Mononuclear cell (primary cell): ENCODE measurements at regions not wholly inside any gene's neighbourhood (a gene's known extent, or its start where the extent isn't known, plus 50 kb on each side); places are given as distances from the start of the nearest gene placed in this dataset.
"Not testable (repeated sequence)": the region's sequence is repeated elsewhere in the genome, so short reads cannot be mapped to it uniquely, and the experiment has no call there.

Source experiments
- H3K27me3 ChIP-seq: 2 replicates; pipeline ENCODE4 v1.6.0; 2011; ENCODE audit warnings: low read length, control low read depth; ENCODE audit not compliant: insufficient read depth
- H3K4me1 ChIP-seq: 2 replicates; pipeline ENCODE4 v1.5.1; 2011; ENCODE audit warnings: mild to moderate bottlenecking, low read length, control low read depth; ENCODE audit not compliant: insufficient read depth
- H3K4me3 ChIP-seq: 2 replicates; pipeline ENCODE4 v1.5.1; 2011; ENCODE audit warnings: mild to moderate bottlenecking, low read length, moderate library complexity
- H3K9me3 ChIP-seq: 2 replicates; pipeline ENCODE4 v1.5.1; 2011; ENCODE audit warnings: low read depth, mild to moderate bottlenecking, control low read depth, low read length

- Histone ChIP-seq H3K4me1 (no peaks in the 10 kb centered on the region), H3K9me3 (no peaks in the 10 kb centered on the region), H3K27me3 (peaks cover 2% of the 10 kb centered on the region), H3K4me3 (no peak overlapping the region)
Measured at GRCh38 chr21:15932726-15933125, 202.9 kb downstream of the USP25 start.

- H3K4me1 ChIP-seq: no peaks in the 10 kb centered on the region
- no peaks in the 10 kb centered on the region for H3K27me3 ChIP-seq
- no peak overlapping the region for H3K4me3 ChIP-seq
- no peaks in the 10 kb centered on the region for H3K9me3 ChIP-seq
Measured at GRCh38 chr21:15935530-15935929, 205.7 kb downstream of the USP25 start.

GRCh38 chr21:15943009-15943666, 213.4 kb downstream of the USP25 start:
- Histone ChIP-seq H3K4me3 (no peak overlapping the region), H3K27me3 (no peaks in the 10 kb centered on the region), H3K4me1 (no peaks in the 10 kb centered on the region), H3K9me3 (no peaks in the 10 kb centered on the region)

GRCh38 chr21:15947677-15948076, 217.9 kb downstream of the USP25 start:
- Histone ChIP-seq H3K4me1 (no peaks in the 10 kb centered on the region), H3K27me3 (no peaks in the 10 kb centered on the region), H3K9me3 (peaks cover under 1% of the 10 kb centered on the region), H3K4me3 (no peak overlapping the region)

- no peak overlapping the region for H3K4me3 ChIP-seq
- peaks cover 21% of the 10 kb centered on the region for H3K9me3 ChIP-seq
- no peaks in the 10 kb centered on the region for H3K27me3 ChIP-seq
- H3K4me1 ChIP-seq: no peaks in the 10 kb centered on the region
Measured at GRCh38 chr21:15953551-15954116, 223.9 kb downstream of the USP25 start.

- H3K27me3 ChIP-seq: no peaks in the 10 kb centered on the region
- H3K4me3 ChIP-seq: no peak overlapping the region
- H3K9me3 ChIP-seq: no peaks in the 10 kb centered on the region
- no peaks in the 10 kb centered on the region for H3K4me1 ChIP-seq
Measured at GRCh38 chr21:15964236-15964855, 234.6 kb downstream of the USP25 start.

- no peak overlapping the region for H3K4me3 ChIP-seq
- no peaks in the 10 kb centered on the region for H3K9me3 ChIP-seq
- no peaks in the 10 kb centered on the region for H3K4me1 ChIP-seq
- no peaks in the 10 kb centered on the region for H3K27me3 ChIP-seq
Measured at GRCh38 chr21:15966231-15966630, 236.4 kb downstream of the USP25 start.

- Histone ChIP-seq H3K27me3 (no peaks in the 10 kb centered on the region), H3K4me3 (no peak overlapping the region), H3K4me1 (no peaks in the 10 kb centered on the region), H3K9me3 (no peaks in the 10 kb centered on the region)
Measured at GRCh38 chr21:15966651-15967050, 236.9 kb downstream of the USP25 start.

GRCh38 chr21:15967661-15968060, 237.9 kb downstream of the USP25 start:
- no peaks in the 10 kb centered on the region for H3K9me3 ChIP-seq
- H3K4me3 ChIP-seq: no peak overlapping the region
- H3K27me3 ChIP-seq: no peaks in the 10 kb centered on the region
- no peaks in the 10 kb centered on the region for H3K4me1 ChIP-seq

- Histone ChIP-seq H3K9me3 (no peaks in the 10 kb centered on the region), H3K4me1 (no peaks in the 10 kb centered on the region), H3K4me3 (no peak overlapping the region), H3K27me3 (no peaks in the 10 kb centered on the region)
Measured at GRCh38 chr21:15968776-15969310, 239.1 kb downstream of the USP25 start.

GRCh38 chr21:15976807-15977206, 247.0 kb downstream of the USP25 start:
- no peaks in the 10 kb centered on the region for H3K4me1 ChIP-seq
- H3K4me3 ChIP-seq: no peak overlapping the region
- H3K27me3 ChIP-seq: no peaks in the 10 kb centered on the region
- H3K9me3 ChIP-seq: no peaks in the 10 kb centered on the region

GRCh38 chr21:15978215-15978738, 248.5 kb downstream of the USP25 start:
- Histone ChIP-seq H3K4me3 (no peak overlapping the region), H3K9me3 (no peaks in the 10 kb centered on the region), H3K4me1 (no peaks in the 10 kb centered on the region), H3K27me3 (no peaks in the 10 kb centered on the region)

- not testable (repeated sequence) for H3K9me3 ChIP-seq, H3K4me3 ChIP-seq, H3K27me3 ChIP-seq, H3K4me1 ChIP-seq
Measured at GRCh38 chr21:15979493-15979892, 249.7 kb downstream of the USP25 start.

GRCh38 chr21:15986277-15986676, 256.5 kb downstream of the USP25 start:
- H3K4me3 ChIP-seq: no peak overlapping the region
- no peaks in the 10 kb centered on the region for H3K9me3 ChIP-seq
- no peaks in the 10 kb centered on the region for H3K4me1 ChIP-seq
- H3K27me3 ChIP-seq: no peaks in the 10 kb centered on the region

GRCh38 chr21:15992171-15992570, 262.4 kb downstream of the USP25 start:
- Histone ChIP-seq H3K9me3 (no peaks in the 10 kb centered on the region), H3K27me3 (no peaks in the 10 kb centered on the region), H3K4me3 (no peak overlapping the region)

More at GRCh38 chr21:15992171-15992570, 262.4 kb downstream of the USP25 start:
- H3K4me1 ChIP-seq: no peaks in the 10 kb centered on the region
